GM19023 (cell line): ENCODE measurements at regions not wholly inside any gene's neighbourhood (a gene's known extent, or its start where the extent isn't known, plus 50 kb on each side); places are given as distances from the start of the nearest gene placed in this dataset.
A peak's percentile ranks its signal among the peaks of the same experiment; 100 is the strongest.

Source experiments
- ATAC-seq: cut with Tn5 transposase; IDR thresholded peaks from one replicate; pipeline ENCODE4 v1.9.1; 2021; ENCODE audit warnings: mild to moderate bottlenecking, moderate library complexity; ENCODE audit not compliant: unreplicated experiment

- no peak for ATAC-seq
These were observed 303.4 kb downstream of the PIK3C3 start for GRCh38 chr18:42258301-42258965.

- ATAC-seq = no peak
These were observed 306.7 kb downstream of the PIK3C3 start for GRCh38 chr18:42261731-42262130.

DNA sequence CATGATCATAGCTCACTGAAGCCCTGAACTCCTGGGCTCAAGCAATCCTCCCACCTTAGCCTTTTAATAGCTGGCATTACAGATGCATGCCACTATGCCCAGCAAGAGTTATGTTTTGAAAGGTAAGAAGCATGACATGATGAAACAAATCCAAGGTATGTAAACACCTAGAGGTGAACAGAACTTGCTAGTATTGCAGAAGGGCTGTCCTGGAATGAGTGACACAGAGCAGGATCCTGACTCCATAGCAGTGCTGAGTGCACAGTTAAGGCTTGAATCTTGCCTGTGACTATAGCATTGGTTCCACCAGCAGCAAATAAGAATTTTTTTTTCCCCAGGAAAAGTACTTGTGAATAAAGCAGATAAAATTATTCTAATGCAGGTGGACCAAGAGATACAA lies 309.5 kb downstream of the PIK3C3 start:
- no peak for ATAC-seq

DNA sequence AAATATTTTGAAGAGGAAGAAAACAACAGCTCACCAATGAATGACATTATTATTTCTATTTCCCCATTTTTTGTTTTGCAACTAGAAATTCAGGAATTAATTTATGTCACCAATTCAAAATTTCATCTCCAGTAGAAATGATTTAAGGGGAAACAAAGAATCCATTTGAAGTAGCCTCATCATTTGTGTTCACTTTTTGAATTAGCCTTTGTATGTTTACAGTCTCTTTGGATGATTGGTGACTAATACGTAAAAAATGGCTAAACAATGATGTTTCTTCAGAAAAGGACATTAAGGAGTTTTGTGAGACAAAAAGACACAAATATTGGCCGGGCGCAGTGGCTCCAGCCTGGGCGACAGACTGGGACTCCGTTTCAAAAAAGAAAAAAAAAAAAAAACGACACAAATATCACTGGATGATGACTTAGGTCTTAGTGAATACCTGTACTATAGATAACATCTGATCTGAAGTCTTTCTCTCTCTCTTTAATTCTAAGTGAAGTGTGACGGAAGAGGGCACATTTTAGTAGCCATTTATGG lies 313.2 kb downstream of the PIK3C3 start:
- no peak for ATAC-seq

DNA sequence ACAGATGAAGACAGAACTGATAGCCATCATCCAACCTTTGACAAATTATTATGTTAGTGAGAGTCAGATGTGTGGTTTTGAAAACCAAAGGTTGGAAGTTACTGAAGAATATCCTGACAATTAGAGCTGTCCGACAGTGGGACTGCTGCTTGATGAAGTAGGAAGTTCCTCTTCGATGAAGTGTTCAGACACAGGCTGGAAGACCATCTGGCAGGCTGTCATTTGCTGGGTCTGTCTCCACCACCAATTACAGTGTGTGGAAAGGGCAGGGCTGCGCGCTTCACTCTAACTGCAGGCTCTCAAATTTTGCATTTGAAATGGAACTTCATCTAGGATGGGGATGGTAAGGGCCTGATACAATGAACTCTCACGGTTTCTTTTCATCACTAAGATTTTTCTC lies 313.8 kb downstream of the PIK3C3 start:
- ATAC-seq = no peak

- no peak for ATAC-seq
These were observed 316.8 kb downstream of the PIK3C3 start for GRCh38 chr18:42271647-42272414.

DNA sequence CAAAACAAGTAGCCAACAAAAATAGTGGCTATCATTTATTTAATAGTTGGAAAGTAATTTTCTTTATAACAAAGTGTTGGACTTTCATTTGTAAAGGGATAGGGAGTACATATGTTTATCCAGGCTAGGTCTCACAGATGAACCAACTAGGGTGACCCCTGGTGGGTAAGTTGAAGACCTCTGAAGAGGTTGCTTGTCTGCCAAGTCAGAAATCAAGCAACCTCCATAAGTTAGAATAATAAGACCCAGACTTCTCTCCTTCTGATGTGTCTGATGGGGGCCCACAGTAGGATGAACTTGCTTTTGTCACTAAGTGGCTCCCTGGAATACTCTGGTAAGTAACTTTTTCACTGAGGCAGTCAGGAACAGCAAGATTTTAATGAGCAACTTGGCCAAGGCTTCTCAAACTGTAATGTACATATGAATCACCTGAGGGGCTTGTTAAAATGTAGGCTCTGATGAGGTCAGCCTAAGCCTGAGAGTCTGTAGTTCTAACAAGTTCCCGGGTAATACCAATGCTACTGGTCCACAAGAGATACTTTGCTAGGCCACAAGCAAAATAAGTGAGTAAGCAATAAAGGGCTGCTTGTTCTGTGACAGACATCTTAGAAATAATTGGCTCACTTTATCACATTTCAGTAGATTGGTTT lies 319.6 kb downstream of the PIK3C3 start:
- ATAC-seq = peak; percentile 57

GRCh38 chr18:42275138-42275535 lies 320.1 kb downstream of the PIK3C3 start:
- ATAC-seq = peak; percentile 7

- ATAC-seq = no peak
These were observed 321.1 kb downstream of the PIK3C3 start for GRCh38 chr18:42275949-42276730.

DNA sequence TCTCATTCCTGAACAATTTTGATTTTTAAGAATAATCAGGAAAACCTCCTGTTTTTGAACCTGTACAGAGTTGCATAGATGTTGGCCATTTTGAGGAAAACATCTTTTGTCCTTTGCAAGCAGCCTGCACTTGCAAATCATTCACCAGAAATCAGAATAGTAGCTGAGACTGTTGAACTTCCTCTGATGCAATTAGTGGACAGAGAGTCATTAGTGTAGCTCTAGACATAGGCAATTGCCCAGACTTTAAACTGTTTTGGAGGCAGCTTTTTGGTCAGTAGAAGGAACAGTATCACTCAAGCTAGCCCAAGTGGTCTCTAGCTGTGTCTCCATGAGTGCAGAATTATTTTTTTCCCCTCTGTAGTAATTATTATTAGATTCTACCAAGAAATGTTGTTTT lies 326.1 kb downstream of the PIK3C3 start:
- ATAC-seq = no peak

DNA sequence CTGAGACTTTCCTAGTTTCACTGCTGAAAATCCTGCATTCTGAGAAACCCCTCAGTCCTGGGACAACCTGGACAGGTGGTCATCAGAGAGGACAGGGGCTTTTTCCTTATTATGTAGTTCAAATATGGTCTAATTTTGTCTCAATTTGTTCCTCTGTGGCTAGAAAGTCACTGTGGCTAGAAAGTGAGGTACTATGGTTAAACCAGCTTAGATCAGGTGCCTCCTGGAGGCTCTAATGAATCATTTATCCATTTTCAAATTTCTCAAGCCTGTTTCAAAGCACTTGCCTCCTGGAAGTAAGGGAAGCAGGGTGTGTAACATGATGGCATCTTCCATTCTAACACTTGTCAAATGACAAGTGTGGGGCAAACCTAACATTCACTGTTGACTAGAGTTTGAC lies 326.8 kb downstream of the PIK3C3 start:
- no peak for ATAC-seq

GRCh38 chr18:42287047-42287446 lies 332.0 kb downstream of the PIK3C3 start:
- ATAC-seq = no peak

- ATAC-seq = no peak
These were observed 333.1 kb downstream of the PIK3C3 start for GRCh38 chr18:42288129-42288528.

GRCh38 chr18:42289526-42289925 lies 334.5 kb downstream of the PIK3C3 start:
- no peak for ATAC-seq

GRCh38 chr18:42290318-42291307 lies 335.6 kb downstream of the PIK3C3 start:
- no peak for ATAC-seq

DNA sequence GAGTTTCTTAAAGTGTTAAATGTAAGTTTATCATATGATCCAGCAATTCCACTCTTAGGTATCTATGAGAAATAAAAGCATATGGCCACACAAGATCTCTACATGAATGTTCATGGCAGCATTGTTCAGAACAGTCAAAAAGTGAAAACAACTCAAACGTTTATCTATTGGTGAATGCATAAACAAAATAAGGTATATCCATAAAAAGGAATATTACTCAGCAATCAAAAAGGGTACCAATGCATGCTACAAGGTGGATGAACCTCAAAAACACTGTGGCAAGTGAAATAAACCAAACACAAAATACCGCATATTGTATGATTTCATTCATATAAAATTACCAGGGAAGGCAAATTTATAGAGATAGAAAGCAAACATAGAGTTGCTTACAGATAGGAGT lies 337.6 kb downstream of the PIK3C3 start:
- ATAC-seq = no peak

GRCh38 chr18:42296192-42296591 lies 341.2 kb downstream of the PIK3C3 start:
- no peak for ATAC-seq

GRCh38 chr18:42296723-42297122 lies 341.7 kb downstream of the PIK3C3 start:
- ATAC-seq = no peak

GRCh38 chr18:42298759-42299675 lies 344.0 kb downstream of the PIK3C3 start:
- peak; percentile 96 for ATAC-seq
